ENCODE measurements at regions not wholly inside any gene's neighbourhood (a gene's known extent, or its start where the extent isn't known, plus 50 kb on each side); places are given as distances from the start of the nearest gene placed in this dataset.

DNA sequence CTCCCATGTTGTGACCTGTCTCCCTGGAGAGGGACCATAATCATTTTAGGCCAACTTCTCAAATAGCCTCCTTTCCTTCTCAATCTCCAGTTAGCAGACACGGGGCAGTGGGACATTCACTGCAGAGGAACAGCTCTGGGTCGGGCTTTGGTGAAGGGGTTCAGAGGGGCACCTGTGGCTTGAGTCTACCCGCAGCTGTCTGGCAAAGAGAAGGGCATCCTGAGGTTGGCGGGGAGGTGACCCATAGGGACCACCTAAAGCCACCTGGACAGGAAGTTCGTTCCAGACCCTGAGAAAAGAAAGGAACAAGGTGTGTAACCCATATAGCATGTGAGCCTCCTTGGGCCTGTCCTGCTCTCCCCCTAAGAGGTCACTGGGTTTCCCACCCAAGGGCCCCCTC is 155.0 kb downstream of the OAT start:
- H3K56ac ChIP-seq (ENCODE audit: extremely low read depth, insufficient read depth, low read length), result no peak overlapping the region
- H4K5ac ChIP-seq (ENCODE audit: low read depth, low read length), result no peak overlapping the region
- H3K23ac ChIP-seq (ENCODE audit: low read depth, low read length), result no peak overlapping the region
- no peak overlapping the region for H2AK9ac ChIP-seq (replicated peaks; ENCODE audit: low read depth, low read length, poor library complexity)
- BruUV-seq (replicated peaks), result no TSS peak
- ChIA-PET POLR2A (ENCODE audit: unreplicated experiment) (no interaction called here), CTCF (no interaction called here)
- ATAC-seq (ENCODE audit: low read depth) (no peak), DNase-seq (no peak)
- no peaks in the 10 kb centered on the region for H3K4me1 ChIP-seq (ENCODE audit: control insufficient read depth, insufficient read depth, low read length)
- H3K18ac ChIP-seq (ENCODE audit: low read depth, low read length), result no peak overlapping the region
- no peaks in the 10 kb centered on the region for H3K36me3 ChIP-seq (ENCODE audit: control insufficient read depth, insufficient read depth, low read length)
- H3K9me3 ChIP-seq (ENCODE audit: control insufficient read depth, insufficient read depth, low read length), result peaks cover 18% of the 10 kb centered on the region
- H3K4ac ChIP-seq (ENCODE audit: low read depth, low read length), result no peak overlapping the region
- H2BK120ac ChIP-seq (ENCODE audit: low read depth, low read length), result no peak overlapping the region
- H2AK5ac ChIP-seq (ENCODE audit: low read depth, low read length), result no peak overlapping the region
- no peaks in the 10 kb centered on the region for H4K20me1 ChIP-seq (ENCODE audit: insufficient read depth, low read length)
- WGBS, 2 experiments (ENCODE audit: extremely low coverage in 2 of 2, insufficient read length in 1 of 2), result 80% methylated on average over 3 of the region's 5 CpGs; no CpG with 5 or more reads in 1 of the 2 experiments
- no peak overlapping the region for H2BK15ac ChIP-seq (ENCODE audit: low read depth, low read length)
- no peaks in the 10 kb centered on the region for H3K9me1 ChIP-seq (ENCODE audit: insufficient read depth, low read length)
- H3K27ac ChIP-seq (ENCODE audit: insufficient read depth, low read length), result no peak overlapping the region
- H3K4me3 ChIP-seq (ENCODE audit: insufficient read depth, low read depth, low read length), result no peak overlapping the region
- H3K27me3 ChIP-seq (ENCODE audit: control insufficient read depth, insufficient read depth, low read length), result no peaks in the 10 kb centered on the region
- no peak overlapping the region for H2BK20ac ChIP-seq (ENCODE audit: low read depth, low read length)
- H3K4me2 ChIP-seq (ENCODE audit: low read depth, low read length), result no peak overlapping the region
- no peak overlapping the region for H4K8ac ChIP-seq (ENCODE audit: low read depth in 2 of 2, low read length in 2 of 2)
- H4K91ac ChIP-seq (ENCODE audit: insufficient read depth, low read depth, low read length), result no peak overlapping the region
- intact Hi-C loops (cut with micrococcal nuclease), result no loop called here
- H3K14ac ChIP-seq (replicated peaks; ENCODE audit: low read depth, low read length), result no peak overlapping the region
- in situ Hi-C loops (cut with MboI; ENCODE audit: low sequenced_read_pairs), result no loop called here
- TF ChIP-seq POLR2A (IDR thresholded peaks at IDR 0.05; ENCODE audit: low read depth, low read length) (no peak), MAFK (IDR thresholded peaks at IDR 0.05; ENCODE audit: low read depth, low read length) (no peak), CEBPB (IDR thresholded peaks at IDR 0.05; ENCODE audit: low read depth, low read length) (no peak), NFE2L2 (IDR thresholded peaks at IDR 0.05; ENCODE audit: low read depth, low read length) (no peak), RAD21 (IDR thresholded peaks at IDR 0.05; ENCODE audit: low read length) (no peak), RFX5 (IDR thresholded peaks at IDR 0.05; ENCODE audit: low read depth, low read length) (no peak), RCOR1 (IDR thresholded peaks at IDR 0.05; ENCODE audit: insufficient replicate concordance, low read length) (no peak), BHLHE40 (IDR thresholded peaks at IDR 0.05; ENCODE audit: low read depth, low read length) (no peak), MXI1 (IDR thresholded peaks at IDR 0.05; ENCODE audit: borderline replicate concordance, low read depth, low read length) (no peak), SMC3 (IDR thresholded peaks at IDR 0.05; ENCODE audit: low read depth, low read length) (no peak), FOS (IDR thresholded peaks at IDR 0.05; ENCODE audit: low read depth, low read length) (no peak), MAZ (IDR thresholded peaks at IDR 0.05; ENCODE audit: borderline replicate concordance, low read depth, low read length) (no peak), CHD1 (IDR thresholded peaks at IDR 0.05; ENCODE audit: low read depth, low read length) (no peak)
- TF ChIP-seq, protein P1, sequence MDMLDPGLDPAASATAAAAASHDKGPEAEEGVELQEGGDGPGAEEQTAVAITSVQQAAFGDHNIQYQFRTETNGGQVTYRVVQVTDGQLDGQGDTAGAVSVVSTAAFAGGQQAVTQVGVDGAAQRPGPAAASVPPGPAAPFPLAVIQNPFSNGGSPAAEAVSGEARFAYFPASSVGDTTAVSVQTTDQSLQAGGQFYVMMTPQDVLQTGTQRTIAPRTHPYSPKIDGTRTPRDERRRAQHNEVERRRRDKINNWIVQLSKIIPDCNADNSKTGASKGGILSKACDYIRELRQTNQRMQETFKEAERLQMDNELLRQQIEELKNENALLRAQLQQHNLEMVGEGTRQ (IDR thresholded peaks at IDR 0.05; ENCODE audit: low read depth, low read length), result no peak
- TF ChIP-seq, protein P2, sequence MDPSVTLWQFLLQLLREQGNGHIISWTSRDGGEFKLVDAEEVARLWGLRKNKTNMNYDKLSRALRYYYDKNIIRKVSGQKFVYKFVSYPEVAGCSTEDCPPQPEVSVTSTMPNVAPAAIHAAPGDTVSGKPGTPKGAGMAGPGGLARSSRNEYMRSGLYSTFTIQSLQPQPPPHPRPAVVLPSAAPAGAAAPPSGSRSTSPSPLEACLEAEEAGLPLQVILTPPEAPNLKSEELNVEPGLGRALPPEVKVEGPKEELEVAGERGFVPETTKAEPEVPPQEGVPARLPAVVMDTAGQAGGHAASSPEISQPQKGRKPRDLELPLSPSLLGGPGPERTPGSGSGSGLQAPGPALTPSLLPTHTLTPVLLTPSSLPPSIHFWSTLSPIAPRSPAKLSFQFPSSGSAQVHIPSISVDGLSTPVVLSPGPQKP (IDR thresholded peaks at IDR 0.05; ENCODE audit: borderline replicate concordance, low read depth, low read length), result no peak
- TF ChIP-seq, protein P3, sequence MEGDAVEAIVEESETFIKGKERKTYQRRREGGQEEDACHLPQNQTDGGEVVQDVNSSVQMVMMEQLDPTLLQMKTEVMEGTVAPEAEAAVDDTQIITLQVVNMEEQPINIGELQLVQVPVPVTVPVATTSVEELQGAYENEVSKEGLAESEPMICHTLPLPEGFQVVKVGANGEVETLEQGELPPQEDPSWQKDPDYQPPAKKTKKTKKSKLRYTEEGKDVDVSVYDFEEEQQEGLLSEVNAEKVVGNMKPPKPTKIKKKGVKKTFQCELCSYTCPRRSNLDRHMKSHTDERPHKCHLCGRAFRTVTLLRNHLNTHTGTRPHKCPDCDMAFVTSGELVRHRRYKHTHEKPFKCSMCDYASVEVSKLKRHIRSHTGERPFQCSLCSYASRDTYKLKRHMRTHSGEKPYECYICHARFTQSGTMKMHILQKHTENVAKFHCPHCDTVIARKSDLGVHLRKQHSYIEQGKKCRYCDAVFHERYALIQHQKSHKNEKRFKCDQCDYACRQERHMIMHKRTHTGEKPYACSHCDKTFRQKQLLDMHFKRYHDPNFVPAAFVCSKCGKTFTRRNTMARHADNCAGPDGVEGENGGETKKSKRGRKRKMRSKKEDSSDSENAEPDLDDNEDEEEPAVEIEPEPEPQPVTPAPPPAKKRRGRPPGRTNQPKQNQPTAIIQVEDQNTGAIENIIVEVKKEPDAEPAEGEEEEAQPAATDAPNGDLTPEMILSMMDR (conservative IDR thresholded peaks at IDR 0.05; ENCODE audit: low read depth, low read length), result no peak
- H3K79me1 ChIP-seq (ENCODE audit: low read depth in 1 of 2, low read length in 2 of 2), result no peaks in the 10 kb centered on the region
- no peak overlapping the region for H3K9ac ChIP-seq (ENCODE audit: low read depth, low read length)
- no peak overlapping the region for H2AFZ ChIP-seq (replicated peaks; ENCODE audit: low read length, poor library complexity)
- dilution Hi-C loops (cut with HindIII; ENCODE audit: low sequenced_read_pairs, unreplicated experiment), result no loop called here
- no peak overlapping the region for H2BK5ac ChIP-seq (ENCODE audit: low read depth, low read length, poor library complexity, severe bottlenecking)
